GM23338 (cell line): ENCODE measurements at regions not wholly inside any gene's neighbourhood (a gene's known extent, or its start where the extent isn't known, plus 50 kb on each side); places are given as distances from the start of the nearest gene placed in this dataset.

Experiments used
- ATAC-seq: fragments of 200-7000 bp; cut with Tn5 transposase; 3 replicates; pipeline ENCODE4 v1.9.1; 2020
- DNase-seq: peaks from one replicate; pipeline ENCODE4 v3.0.0-alpha.2; 2015; ENCODE audit warnings: low spot score
- H2AFZ ChIP-seq: fragments of 200-600 bp; sonication (generic); 2 replicates; pipeline ENCODE4 v1.8.0; 2016; ENCODE audit warnings: antibody characterized with exemption, mild to moderate bottlenecking, moderate library complexity
- H3F3A ChIP-seq: fragments of 200-600 bp; sonication (generic); replicated peaks from 2 replicates; pipeline ENCODE4 v1.8.0; 2017; ENCODE audit warnings: antibody characterized with exemption, mixed run types, low read depth
- H3K27ac ChIP-seq: fragments of 200-600 bp; sonication (generic); 2 replicates; pipeline ENCODE4 v1.6.1; 2016; ENCODE audit warnings: low read depth
- H3K27me3 ChIP-seq: fragments of 200-600 bp; sonication (generic); 2 replicates; pipeline ENCODE4 v1.8.0; 2016; ENCODE audit warnings: mild to moderate bottlenecking, mixed run types, moderate library complexity; ENCODE audit not compliant: insufficient read depth
- H3K36me3 ChIP-seq: fragments of 200-600 bp; sonication (generic); 2 replicates; pipeline ENCODE4 v1.8.0; 2016; ENCODE audit warnings: mild to moderate bottlenecking; ENCODE audit not compliant: insufficient read depth
- H3K4me1 ChIP-seq: fragments of 200-600 bp; sonication (generic); 2 replicates; pipeline ENCODE4 v1.8.0; 2016; ENCODE audit warnings: mild to moderate bottlenecking, moderate library complexity; ENCODE audit not compliant: insufficient read depth
- H3K4me2 ChIP-seq: fragments of 200-600 bp; sonication (generic); 2 replicates; pipeline ENCODE4 v1.7.1; 2017; ENCODE audit warnings: mixed run types
- H3K4me3 ChIP-seq: fragments of 200-600 bp; sonication (generic); 2 replicates; pipeline ENCODE4 v1.6.1; 2016; ENCODE audit warnings: mixed run types
- H3K79me2 ChIP-seq: fragments of 200-600 bp; sonication (generic); replicated peaks from 2 replicates; pipeline ENCODE4 v1.8.0; 2017; ENCODE audit warnings: mild to moderate bottlenecking; ENCODE audit not compliant: insufficient read depth
- H3K9me2 ChIP-seq: fragments of 200-600 bp; sonication (generic); 2 replicates; pipeline ENCODE4 v1.8.0; 2017; ENCODE audit not compliant: insufficient read depth
- H4K20me1 ChIP-seq: fragments of 200-600 bp; sonication (generic); replicated peaks from 2 replicates; pipeline ENCODE4 v1.8.0; 2017; ENCODE audit warnings: mild to moderate bottlenecking; ENCODE audit not compliant: insufficient read depth
- H3K27ac Mint-ChIP-seq: 2 replicates; pipeline ENCODE4 v1.8.0; 2020; ENCODE audit warnings: inconsistent platforms, mild to moderate bottlenecking, moderate library complexity, mixed read lengths
- H3K27me3 Mint-ChIP-seq: 3 replicates; pipeline ENCODE4 v1.8.0; 2022; ENCODE audit warnings: low read depth, mild to moderate bottlenecking, moderate library complexity, mixed read lengths, inconsistent platforms; ENCODE audit not compliant: insufficient read depth, poor library complexity
- H3K36me3 Mint-ChIP-seq: 3 replicates; pipeline ENCODE4 v1.8.0; 2021; ENCODE audit warnings: low read depth, mild to moderate bottlenecking, inconsistent platforms, moderate library complexity, mixed read lengths
- H3K4me1 Mint-ChIP-seq: 3 replicates; pipeline ENCODE4 v1.8.0; 2020; ENCODE audit warnings: mild to moderate bottlenecking, inconsistent platforms, mixed read lengths
- H3K4me3 Mint-ChIP-seq: 3 replicates; pipeline ENCODE4 v1.8.0; 2021; ENCODE audit warnings: moderate library complexity, mild to moderate bottlenecking, inconsistent platforms, mixed read lengths
- H3K9me3 Mint-ChIP-seq: 3 replicates; pipeline ENCODE4 v1.8.0; 2020; ENCODE audit warnings: moderate library complexity, mild to moderate bottlenecking, inconsistent platforms, mixed read lengths
- CREB1 ChIP-seq: fragments of 250-450 bp; sonication (Bioruptor Pico); IDR thresholded peaks from 2 replicates; pipeline ENCODE4 v1.5.0; 2020; ENCODE audit warnings: low read depth, mild to moderate bottlenecking, moderate library complexity
- CTCF ChIP-seq, 2 experiments: fragments of 200-600 bp in 1 of 2; sonication (generic) in 1 of 2; conservative IDR thresholded peaks; 2 replicates each; pipeline versions ENCODE4 v1.5.1 to v1.6.1; 2016 to 2017; ENCODE audit warnings: antibody characterized with exemption in 2 of 2, low read depth in 2 of 2, mild to moderate bottlenecking in 2 of 2, moderate library complexity in 1 of 2
- EZH2 ChIP-seq: fragments of 200-600 bp; sonication (generic); IDR thresholded peaks from one replicate; pipeline ENCODE4 v1.8.0; 2017; ENCODE audit warnings: antibody characterized with exemption, mild to moderate bottlenecking, low read depth; ENCODE audit not compliant: unreplicated experiment
- EZH2phosphoT487 ChIP-seq: fragments of 200-600 bp; sonication (generic); IDR thresholded peaks from one replicate; pipeline ENCODE4 v1.8.1; 2018; ENCODE audit warnings: antibody characterized with exemption; ENCODE audit not compliant: unreplicated experiment
- JUNB ChIP-seq: IDR thresholded peaks from one replicate; pipeline ENCODE4 v1.6.1; 2016; ENCODE audit warnings: antibody characterized with exemption; ENCODE audit not compliant: unreplicated experiment
- REST ChIP-seq: IDR thresholded peaks from one replicate; pipeline ENCODE4 v1.6.1; 2018; ENCODE audit warnings: antibody characterized with exemption; ENCODE audit not compliant: unreplicated experiment
- STAT1 ChIP-seq: IDR thresholded peaks from one replicate; pipeline ENCODE4 v1.6.1; 2016; ENCODE audit warnings: antibody characterized with exemption; ENCODE audit not compliant: unreplicated experiment
- ZNF114 ChIP-seq: fragments of 250-450 bp; sonication (Bioruptor Pico); IDR thresholded peaks from 2 replicates; pipeline ENCODE4 v1.5.0; 2020; ENCODE audit warnings: mild to moderate bottlenecking, moderate library complexity
- ZNF331 ChIP-seq: fragments of 250-450 bp; sonication (Bioruptor Pico); IDR thresholded peaks from 2 replicates; pipeline ENCODE4 v1.5.0; 2020; ENCODE audit warnings: low read depth, mild to moderate bottlenecking, moderate library complexity
- ZNF462 ChIP-seq: fragments of 250-450 bp; sonication (Bioruptor Pico); IDR thresholded peaks from 2 replicates; pipeline ENCODE4 v1.5.0; 2020; ENCODE audit warnings: mild to moderate bottlenecking, moderate library complexity

GRCh38 chr1:222413991-222414549, 133.8 kb downstream of the HHIPL2 start (continued):
- no peak for TF ChIP-seq ZNF462 (CRISPR knock-in tag)
- TF ChIP-seq ZNF114, result no peak
- TF ChIP-seq STAT1, result no peak
- no peak for TF ChIP-seq EZH2

- Mint-ChIP-seq H3K4me3 (no peak overlapping the region), H3K9me3 (no peaks in the 10 kb centered on the region), H3K27me3 (peaks cover 3% of the 10 kb centered on the region), H3K27ac (no peak overlapping the region), H3K4me1 (no peaks in the 10 kb centered on the region), H3K36me3 (no peaks in the 10 kb centered on the region)
- no peaks in the 10 kb centered on the region for H3K79me2 ChIP-seq
- H2AFZ ChIP-seq, result no peak overlapping the region
- ATAC-seq (no peak), DNase-seq (peak; percentile 0)
- H3K4me1 ChIP-seq, result no peaks in the 10 kb centered on the region
- H3K27me3 ChIP-seq, result no peaks in the 10 kb centered on the region
- H4K20me1 ChIP-seq, result no peaks in the 10 kb centered on the region
- no peak overlapping the region for H3K4me3 ChIP-seq
- H3K36me3 ChIP-seq, result no peaks in the 10 kb centered on the region
- H3F3A ChIP-seq, result no peaks in the 10 kb centered on the region
- H3K27ac ChIP-seq, result no peak overlapping the region
- H3K9me2 ChIP-seq, result 0 out of 2 replicates have a peak, but pooled peaks cover 5% of the 10 kb centered on the region
- H3K4me2 ChIP-seq, result no peak overlapping the region
- TF ChIP-seq EZH2phosphoT487, result no peak
- no peak for TF ChIP-seq CREB1
- TF ChIP-seq EZH2, result no peak
- no peak for TF ChIP-seq JUNB
- no peak for TF ChIP-seq REST
- no peak for TF ChIP-seq ZNF331 (CRISPR knock-in tag)
- TF ChIP-seq CTCF (conservative IDR thresholded peaks at IDR 0.05; ENCODE audit: low read depth in 2 of 2), result no peak
- TF ChIP-seq STAT1, result no peak
These were observed 134.5 kb downstream of the HHIPL2 start for GRCh38 chr1:222413436-222413835.
